ENCODE measurements at regions not wholly inside any gene's neighbourhood (a gene's known extent, or its start where the extent isn't known, plus 50 kb on each side); places are given as distances from the start of the nearest gene placed in this dataset.

DNA sequence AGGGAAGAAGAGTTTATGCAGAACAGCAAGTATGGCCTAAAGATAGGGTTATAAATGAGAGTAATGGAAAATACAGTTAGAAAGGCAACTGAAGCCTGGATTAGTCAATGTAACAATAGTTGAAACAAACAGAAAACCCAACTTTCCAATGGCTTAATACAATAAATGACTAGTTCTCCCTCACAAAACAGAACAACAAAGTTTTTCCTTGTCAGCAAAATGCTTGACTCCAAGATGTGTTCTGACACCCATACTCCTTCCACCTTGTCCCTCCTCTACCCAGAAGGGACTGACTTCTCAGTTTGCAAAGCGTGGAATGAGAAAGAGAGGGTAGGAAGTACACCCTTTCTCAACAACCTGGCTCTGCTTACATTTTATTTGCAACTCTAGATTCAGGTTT is 191.4 kb upstream of the OSR1 start:
- Histone ChIP-seq H4K20me1 (ENCODE audit: insufficient read depth) (no peaks in the 10 kb centered on the region), H3K4me2 (no peak overlapping the region), H3K4me3 (no peak overlapping the region), H3K36me3 (ENCODE audit: low read depth) (no peaks in the 10 kb centered on the region), H3K9me2 (ENCODE audit: insufficient read depth) (no peaks in the 10 kb centered on the region), H3K27ac (no peak overlapping the region), H3K9me3 (ENCODE audit: insufficient read depth, low read depth) (no peaks in the 10 kb centered on the region), H2AFZ (no peak overlapping the region), H3K27me3 (ENCODE audit: insufficient read depth, low read depth) (no peaks in the 10 kb centered on the region), H3K4me1 (replicated peaks; ENCODE audit: insufficient read depth) (no peaks in the 10 kb centered on the region), H3K79me2 (ENCODE audit: low read depth) (no peaks in the 10 kb centered on the region), H3F3A (ENCODE audit: insufficient read depth, low read depth) (no peaks in the 10 kb centered on the region)
- ChIA-PET CTCF (no interaction called here), POLR2A (ENCODE audit: unreplicated experiment) (no interaction called here)
- TF ChIP-seq EZH2 (IDR thresholded peaks at IDR 0.05; ENCODE audit: low read depth) (no peak), CTCF (conservative IDR thresholded peaks at IDR 0.05) (no peak)
- BruUV-seq (replicated peaks) = no TSS peak
- intact Hi-C loops (cut with micrococcal nuclease; ENCODE audit: unreplicated experiment) = no loop called here
- no peak for DNase-seq

DNA sequence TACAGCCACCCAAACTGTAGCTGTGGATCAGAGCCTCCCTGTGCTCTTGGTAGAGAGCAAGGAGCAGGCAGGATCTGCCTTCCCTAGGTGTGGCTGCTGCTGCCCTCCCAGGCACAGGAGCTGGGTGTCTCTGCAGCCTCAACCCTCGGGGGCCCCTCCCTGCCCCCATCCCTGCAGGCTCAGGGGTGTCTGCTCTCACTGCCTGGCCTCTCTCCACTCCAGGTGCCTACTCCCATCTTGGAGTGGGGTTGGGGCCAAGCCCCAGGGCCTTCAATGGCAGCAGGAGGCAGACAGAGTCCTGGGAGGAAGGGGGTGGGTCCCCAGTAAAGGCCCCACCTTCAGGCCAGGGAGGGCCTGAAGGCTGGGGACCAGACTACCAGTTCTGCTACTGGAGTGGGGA is 189.7 kb upstream of the OSR1 start:
- ChIA-PET CTCF (no interaction called here), POLR2A (ENCODE audit: unreplicated experiment) (no interaction called here)
- Histone ChIP-seq H3K27ac (no peak overlapping the region), H3K4me2 (no peak overlapping the region), H2AFZ (no peak overlapping the region), H3K4me3 (no peak overlapping the region), H3F3A (ENCODE audit: insufficient read depth, low read depth) (no peaks in the 10 kb centered on the region), H4K20me1 (ENCODE audit: insufficient read depth) (no peaks in the 10 kb centered on the region), H3K9me2 (ENCODE audit: insufficient read depth) (no peaks in the 10 kb centered on the region), H3K9me3 (ENCODE audit: insufficient read depth, low read depth) (no peaks in the 10 kb centered on the region), H3K36me3 (ENCODE audit: low read depth) (0 out of 2 replicates have a peak, but pooled peaks cover 9% of the 10 kb centered on the region), H3K4me1 (replicated peaks; ENCODE audit: insufficient read depth) (peaks cover 5% of the 10 kb centered on the region), H3K79me2 (ENCODE audit: low read depth) (no peaks in the 10 kb centered on the region; the same call in 1 of the 2 replicates), H3K27me3 (ENCODE audit: insufficient read depth, low read depth) (no peaks in the 10 kb centered on the region)
- DNase-seq = no peak
- intact Hi-C loops (cut with micrococcal nuclease; ENCODE audit: unreplicated experiment) = no loop called here
- BruUV-seq (replicated peaks) = no TSS peak
- TF ChIP-seq EZH2 (IDR thresholded peaks at IDR 0.05; ENCODE audit: low read depth) (no peak), CTCF (conservative IDR thresholded peaks at IDR 0.05) (no peak)

DNA sequence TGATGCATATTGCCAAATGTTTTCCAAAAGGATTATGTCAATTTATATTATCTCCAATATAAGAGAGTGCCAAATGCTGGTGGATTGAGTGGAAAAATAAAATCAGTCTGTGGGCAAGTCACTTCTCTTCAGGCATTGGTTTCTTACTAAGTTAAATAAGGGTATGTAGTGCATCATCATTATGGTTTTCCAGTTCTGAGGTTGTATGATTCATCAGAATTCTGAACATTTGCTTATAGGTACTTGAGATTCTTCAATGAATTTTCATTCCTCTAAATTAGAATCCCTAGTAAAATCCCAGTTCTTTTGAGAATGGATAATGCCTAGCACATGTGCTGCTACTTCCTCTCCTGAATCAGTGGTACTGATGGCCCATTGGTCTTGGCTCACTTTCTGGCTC is 188.9 kb upstream of the OSR1 start:
- no peaks in the 10 kb centered on the region for H3K9me3 ChIP-seq (ENCODE audit: insufficient read depth, low read depth)
- no peaks in the 10 kb centered on the region for H3K9me2 ChIP-seq (ENCODE audit: insufficient read depth)
- H3K27me3 ChIP-seq (ENCODE audit: insufficient read depth, low read depth) = no peaks in the 10 kb centered on the region
- no TSS peak for BruUV-seq (replicated peaks)
- no peak for TF ChIP-seq CTCF (conservative IDR thresholded peaks at IDR 0.05)
- no peak for TF ChIP-seq EZH2 (IDR thresholded peaks at IDR 0.05; ENCODE audit: low read depth)
- no peak overlapping the region for H3K27ac ChIP-seq
- DNase-seq = no peak
- H2AFZ ChIP-seq = no peak overlapping the region
- no peaks in the 10 kb centered on the region; the same call in 1 of the 2 replicates for H3F3A ChIP-seq (ENCODE audit: insufficient read depth, low read depth)
- no peak overlapping the region for H3K4me2 ChIP-seq
- H3K4me3 ChIP-seq = no peak overlapping the region
- H3K79me2 ChIP-seq (ENCODE audit: low read depth) = no peaks in the 10 kb centered on the region; the same call in 1 of the 2 replicates
- peaks cover 13% of the 10 kb centered on the region for H3K4me1 ChIP-seq (replicated peaks; ENCODE audit: insufficient read depth)
- ChIA-PET POLR2A (ENCODE audit: unreplicated experiment) (no interaction called here), CTCF (no interaction called here)
- H3K36me3 ChIP-seq (ENCODE audit: low read depth) = 0 out of 2 replicates have a peak, but pooled peaks cover 9% of the 10 kb centered on the region
- intact Hi-C loops (cut with micrococcal nuclease; ENCODE audit: unreplicated experiment) = no loop called here
- no peaks in the 10 kb centered on the region for H4K20me1 ChIP-seq (ENCODE audit: insufficient read depth)
